HG03139 (cell line): ENCODE measurements at regions not wholly inside any gene's neighbourhood (a gene's known extent, or its start where the extent isn't known, plus 50 kb on each side); places are given as distances from the start of the nearest gene placed in this dataset.
"Not testable (repeated sequence)": the region's sequence is repeated elsewhere in the genome, so short reads cannot be mapped to it uniquely, and the experiment has no call there.

ENCODE experiments used
- ATAC-seq: cut with Tn5 transposase; IDR thresholded peaks from one replicate; pipeline ENCODE4 v1.9.1; 2021; ENCODE audit not compliant: unreplicated experiment

- ATAC-seq = no peak
These were observed 132.9 kb downstream of the LIG4 start for GRCh38 chr13:108082481-108082880.

- no peak for ATAC-seq
These were observed 138.1 kb downstream of the LIG4 start for GRCh38 chr13:108077284-108077683.

GRCh38 chr13:108074429-108074828 is 140.9 kb downstream of the LIG4 start:
- not testable (repeated sequence) for ATAC-seq

- no peak for ATAC-seq
These were observed 144.4 kb downstream of the LIG4 start for GRCh38 chr13:108070925-108071324.

- no peak for ATAC-seq
These were observed 144.8 kb downstream of the LIG4 start for GRCh38 chr13:108070491-108070890.

- ATAC-seq = no peak
These were observed 145.7 kb downstream of the LIG4 start for GRCh38 chr13:108069521-108070210.

GRCh38 chr13:108064372-108064771 is 151.0 kb downstream of the LIG4 start:
- ATAC-seq = not testable (repeated sequence)

- ATAC-seq = no peak
These were observed 155.2 kb downstream of the LIG4 start for GRCh38 chr13:108060111-108060510.

GRCh38 chr13:108056278-108056677 is 159.1 kb downstream of the LIG4 start:
- ATAC-seq = no peak

- ATAC-seq = no peak
These were observed 166.1 kb downstream of the LIG4 start for GRCh38 chr13:108049211-108049610.

GRCh38 chr13:108044954-108045353 is 170.4 kb downstream of the LIG4 start:
- no peak for ATAC-seq

- not testable (repeated sequence) for ATAC-seq
These were observed 172.5 kb downstream of the LIG4 start for GRCh38 chr13:108042866-108043265.

GRCh38 chr13:108037348-108037747 is 178.0 kb downstream of the LIG4 start:
- ATAC-seq = no peak

GRCh38 chr13:108036411-108036932 is 178.9 kb downstream of the LIG4 start:
- no peak for ATAC-seq

- no peak for ATAC-seq
These were observed 180.4 kb downstream of the LIG4 start for GRCh38 chr13:108034909-108035410.

- ATAC-seq = no peak
These were observed 181.3 kb downstream of the LIG4 start for GRCh38 chr13:108033800-108034707.

GRCh38 chr13:108031865-108032264 is 183.5 kb downstream of the LIG4 start:
- ATAC-seq = no peak

GRCh38 chr13:108030769-108031168 is 184.6 kb downstream of the LIG4 start:
- ATAC-seq = no peak

GRCh38 chr13:108026680-108027410 is 188.5 kb downstream of the LIG4 start:
- ATAC-seq = no peak

GRCh38 chr13:108020027-108020426 is 195.3 kb downstream of the LIG4 start:
- ATAC-seq = no peak

- no peak for ATAC-seq
These were observed 196.9 kb downstream of the LIG4 start for GRCh38 chr13:108018371-108018870.
